Retinal pigment epithelial cell (primary cell): ENCODE measurements at regions not wholly inside any gene's neighbourhood (a gene's known extent, or its start where the extent isn't known, plus 50 kb on each side); places are given as distances from the start of the nearest gene placed in this dataset.

Source experiments
- DNase-seq: peaks from one replicate; pipeline ENCODE4 v3.0.0-alpha.2; 2010; ENCODE audit warnings: low read depth
- H3K4me3 ChIP-seq: 2 replicates; pipeline ENCODE4 v1.5.1; 2011; ENCODE audit warnings: mild to moderate bottlenecking, low read length, control low read depth, moderate library complexity
- CTCF ChIP-seq: conservative IDR thresholded peaks from 2 replicates; pipeline ENCODE4 v1.5.1; 2011; ENCODE audit warnings: low read depth, low read length, control low read depth, inconsistent platforms

GRCh38 chr1:5001466-5001865, 347.1 kb downstream of the AJAP1 start:
- no peak for DNase-seq
- H3K4me3 ChIP-seq, result no peak overlapping the region
- no peak for TF ChIP-seq CTCF

- DNase-seq, result no peak
- no peak overlapping the region for H3K4me3 ChIP-seq
- TF ChIP-seq CTCF, result no peak
Observed at GRCh38 chr1:4986306-4986705, 331.9 kb downstream of the AJAP1 start.

GRCh38 chr1:4984841-4985240, 330.4 kb downstream of the AJAP1 start:
- no peak for DNase-seq
- TF ChIP-seq CTCF, result no peak

GRCh38 chr1:4980211-4980610, 325.8 kb downstream of the AJAP1 start:
- no peak for DNase-seq
- no peak for TF ChIP-seq CTCF
- no peak overlapping the region for H3K4me3 ChIP-seq

More at GRCh38 chr1:4984841-4985240, 330.4 kb downstream of the AJAP1 start:
- no peak overlapping the region for H3K4me3 ChIP-seq

- H3K4me3 ChIP-seq, result no peak overlapping the region
- TF ChIP-seq CTCF, result no peak
- DNase-seq, result no peak
Observed at GRCh38 chr1:4978660-4979390, 324.4 kb downstream of the AJAP1 start.

- H3K4me3 ChIP-seq, result no peak overlapping the region
- DNase-seq, result no peak
- no peak for TF ChIP-seq CTCF
Observed at GRCh38 chr1:4977701-4978100, 323.3 kb downstream of the AJAP1 start.

- no peak for TF ChIP-seq CTCF
- no peak overlapping the region for H3K4me3 ChIP-seq
- no peak for DNase-seq
Observed at GRCh38 chr1:4976859-4977440, 322.5 kb downstream of the AJAP1 start.
